Stomach (tissue), 4 donors: ENCODE measurements at regions not wholly inside any gene's neighbourhood (a gene's known extent, or its start where the extent isn't known, plus 50 kb on each side); places are given as distances from the start of the nearest gene placed in this dataset.

Experiments
- EP300 ChIP-seq: sonication (generic); formaldehyde crosslinking; IDR thresholded peaks from one replicate; pipeline ENCODE4 v1.6.1; 2017; ENCODE audit warnings: antibody characterized with exemption
- POLR2A ChIP-seq, 4 donors: fragments of 450-650 bp; IDR thresholded peaks; one replicate each; pipeline ENCODE4 v1.6.1; 2016; ENCODE audit warnings: antibody characterized with exemption in 4 of 4, control low read depth in 2 of 4, mild to moderate bottlenecking in 1 of 4, moderate library complexity in 1 of 4
- TF ChIP-seq, protein P1 (sequence below), 7 experiments: fragments of 450-650 bp in 4 of 7; fragments of 200-600 bp in 3 of 7; sonication (generic) in 3 of 7; IDR thresholded peaks; one replicate each; pipeline ENCODE4 v1.5.1; 2016 to 2019; ENCODE audit warnings: antibody characterized with exemption in 7 of 7, control low read depth in 2 of 7, mild to moderate bottlenecking in 1 of 7

DNA sequence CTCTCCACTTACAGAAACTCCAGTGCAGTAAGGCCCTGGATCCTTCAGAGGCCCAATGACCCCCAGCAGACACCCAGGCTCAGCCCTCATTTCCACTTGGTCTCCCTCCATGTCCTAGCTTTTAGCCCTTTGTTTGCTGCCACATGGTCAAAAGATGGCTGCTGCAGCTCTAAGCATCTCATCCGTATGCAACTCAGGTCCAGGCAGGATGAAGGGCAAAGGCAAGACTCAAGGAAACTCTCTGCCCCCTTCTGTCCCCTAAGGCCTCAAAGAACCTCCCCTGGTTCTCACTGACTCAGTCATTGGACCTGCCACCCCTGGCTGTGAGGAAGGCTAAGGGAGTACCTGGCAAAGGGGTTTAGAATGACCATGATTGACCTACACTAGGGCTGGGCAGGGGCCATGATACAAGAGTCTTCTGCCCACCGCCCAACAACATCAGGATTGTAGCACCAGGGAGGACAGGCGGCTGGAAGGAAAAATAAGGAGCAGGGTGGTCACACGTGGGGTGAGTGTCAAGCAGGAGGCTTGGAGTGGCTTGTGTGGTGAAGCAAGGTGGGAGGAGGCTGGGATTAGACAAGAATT is 303.8 kb upstream of the ZMIZ1 start:
- TF ChIP-seq, protein P1, sequence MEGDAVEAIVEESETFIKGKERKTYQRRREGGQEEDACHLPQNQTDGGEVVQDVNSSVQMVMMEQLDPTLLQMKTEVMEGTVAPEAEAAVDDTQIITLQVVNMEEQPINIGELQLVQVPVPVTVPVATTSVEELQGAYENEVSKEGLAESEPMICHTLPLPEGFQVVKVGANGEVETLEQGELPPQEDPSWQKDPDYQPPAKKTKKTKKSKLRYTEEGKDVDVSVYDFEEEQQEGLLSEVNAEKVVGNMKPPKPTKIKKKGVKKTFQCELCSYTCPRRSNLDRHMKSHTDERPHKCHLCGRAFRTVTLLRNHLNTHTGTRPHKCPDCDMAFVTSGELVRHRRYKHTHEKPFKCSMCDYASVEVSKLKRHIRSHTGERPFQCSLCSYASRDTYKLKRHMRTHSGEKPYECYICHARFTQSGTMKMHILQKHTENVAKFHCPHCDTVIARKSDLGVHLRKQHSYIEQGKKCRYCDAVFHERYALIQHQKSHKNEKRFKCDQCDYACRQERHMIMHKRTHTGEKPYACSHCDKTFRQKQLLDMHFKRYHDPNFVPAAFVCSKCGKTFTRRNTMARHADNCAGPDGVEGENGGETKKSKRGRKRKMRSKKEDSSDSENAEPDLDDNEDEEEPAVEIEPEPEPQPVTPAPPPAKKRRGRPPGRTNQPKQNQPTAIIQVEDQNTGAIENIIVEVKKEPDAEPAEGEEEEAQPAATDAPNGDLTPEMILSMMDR (IDR thresholded peaks at IDR 0.05), result no peak
- no peak for TF ChIP-seq POLR2A (IDR thresholded peaks at IDR 0.05)
- TF ChIP-seq EP300, result no peak
